AG08396 (cell line): ENCODE measurements at regions not wholly inside any gene's neighbourhood (a gene's known extent, or its start where the extent isn't known, plus 50 kb on each side); places are given as distances from the start of the nearest gene placed in this dataset.

Experiments used
- DNase-seq: peaks from one replicate; pipeline ENCODE4 v3.0.0; 2012; ENCODE audit warnings: low spot score, mixed read lengths

GRCh38 chr10:75294518-75294865 lies 58.7 kb upstream of the COMTD1 start:
- no peak for DNase-seq

- no peak for DNase-seq
Observed at GRCh38 chr10:75294031-75294437, 58.3 kb upstream of the COMTD1 start.

GRCh38 chr10:75293446-75293820 lies 57.7 kb upstream of the COMTD1 start:
- no peak for DNase-seq

GRCh38 chr10:75292794-75293445 lies 57.2 kb upstream of the COMTD1 start:
- no peak for DNase-seq

- DNase-seq, result no peak
Observed at GRCh38 chr10:75291805-75292204, 56.0 kb upstream of the COMTD1 start.

- no peak for DNase-seq
Observed at GRCh38 chr10:75288140-75288711, 52.5 kb upstream of the COMTD1 start.

GRCh38 chr10:75287697-75288096 lies 51.9 kb upstream of the COMTD1 start:
- no peak for DNase-seq

- DNase-seq, result no peak
Observed at GRCh38 chr10:75286901-75287300, 51.1 kb upstream of the COMTD1 start.
